HFFc6 (cell line): ENCODE measurements at regions not wholly inside any gene's neighbourhood (a gene's known extent, or its start where the extent isn't known, plus 50 kb on each side); places are given as distances from the start of the nearest gene placed in this dataset.
A peak's percentile ranks its signal among the peaks of the same experiment; 100 is the strongest.
"Not testable (repeated sequence)": the region's sequence is repeated elsewhere in the genome, so short reads cannot be mapped to it uniquely, and the experiment has no call there.

ENCODE experiments used
- DNase-seq: peaks from one replicate; pipeline ENCODE4 v3.0.0-alpha.2; 2018
- H3K27ac Mint-ChIP-seq: 2 replicates; pipeline ENCODE4 v1.8.0; 2020; ENCODE audit warnings: mild to moderate bottlenecking, mixed read lengths
- H3K27me3 Mint-ChIP-seq: 2 replicates; pipeline ENCODE4 v1.8.0; 2021; ENCODE audit warnings: mild to moderate bottlenecking, moderate library complexity, mixed read lengths; ENCODE audit not compliant: insufficient read depth
- H3K36me3 Mint-ChIP-seq: 2 replicates; pipeline ENCODE4 v1.8.0; 2021; ENCODE audit warnings: low read depth, mixed read lengths
- H3K4me1 Mint-ChIP-seq: 2 replicates; pipeline ENCODE4 v1.8.0; 2020; ENCODE audit warnings: low read depth, mixed read lengths
- H3K4me3 Mint-ChIP-seq: 2 replicates; pipeline ENCODE4 v1.8.0; 2020; ENCODE audit warnings: mild to moderate bottlenecking, moderate library complexity, mixed read lengths
- H3K9me3 Mint-ChIP-seq: 2 replicates; pipeline ENCODE4 v1.8.0; 2020; ENCODE audit warnings: mild to moderate bottlenecking, mixed read lengths
- CTCF ChIP-seq: fragments of 200-600 bp; sonication (generic); IDR thresholded peaks from 2 replicates; pipeline ENCODE4 v1.5.0; 2021; ENCODE audit warnings: antibody characterized with exemption, mild to moderate bottlenecking

GRCh38 chr10:84743483-84743882, 415.1 kb downstream of the CCSER2 start:
- Mint-ChIP-seq H3K4me1 (no peaks in the 10 kb centered on the region), H3K4me3 (no peak overlapping the region), H3K36me3 (no peaks in the 10 kb centered on the region), H3K27ac (no peak overlapping the region), H3K27me3 (no peaks in the 10 kb centered on the region; the same call in 1 of the 2 replicates), H3K9me3 (peaks cover 33% of the 10 kb centered on the region)
- no peak for DNase-seq
- peak; percentile 45; the same call in 1 of the 2 replicates for TF ChIP-seq CTCF

DNA sequence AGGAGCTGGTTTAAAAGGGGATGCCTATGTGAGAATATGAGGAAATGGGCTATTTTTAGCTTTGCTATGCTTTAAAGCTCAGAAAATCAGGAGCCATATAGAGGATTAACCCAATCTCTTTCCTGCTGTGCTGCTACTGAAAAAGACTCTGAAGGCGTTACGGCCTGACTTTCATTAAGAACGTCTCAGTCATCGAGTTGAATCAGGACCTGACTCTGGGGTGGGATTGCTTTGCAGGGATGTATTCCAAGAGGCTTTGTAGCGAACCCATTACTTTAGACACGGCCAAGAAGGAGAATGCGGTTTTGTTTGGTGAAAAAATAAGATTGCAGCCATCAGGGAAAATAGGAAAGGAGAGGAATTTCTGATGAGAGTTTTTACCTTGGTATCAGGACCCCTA, 426.9 kb downstream of the CCSER2 start:
- H3K4me3 Mint-ChIP-seq, result no peak overlapping the region
- H3K27ac Mint-ChIP-seq, result no peak overlapping the region
- H3K27me3 Mint-ChIP-seq, result no peaks in the 10 kb centered on the region
- peaks cover 25% of the 10 kb centered on the region; the same call in 1 of the 2 replicates for H3K9me3 Mint-ChIP-seq
- DNase-seq, result no peak
- no peak for TF ChIP-seq CTCF
- no peaks in the 10 kb centered on the region for H3K4me1 Mint-ChIP-seq
- no peaks in the 10 kb centered on the region for H3K36me3 Mint-ChIP-seq

DNA sequence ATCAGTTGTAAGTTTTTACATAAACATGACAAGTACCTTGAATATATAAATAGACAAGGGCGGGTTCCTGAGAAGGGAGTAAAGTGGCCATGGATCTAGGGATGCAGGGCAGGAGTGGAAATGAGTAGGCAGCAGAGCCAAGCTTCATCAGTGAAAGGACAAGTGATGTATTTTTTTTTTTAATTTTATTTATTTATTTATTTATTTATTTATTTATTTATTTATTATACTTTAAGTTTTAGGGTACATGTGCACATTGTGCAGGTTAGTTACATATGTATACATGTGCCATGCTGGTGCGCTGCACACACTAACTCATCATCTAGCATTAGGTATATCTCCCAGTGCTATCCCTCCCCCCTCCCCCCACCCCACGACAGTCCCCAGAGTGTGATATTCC, 428.3 kb downstream of the CCSER2 start:
- not testable (repeated sequence) for H3K4me1 Mint-ChIP-seq, H3K36me3 Mint-ChIP-seq, DNase-seq, H3K27ac Mint-ChIP-seq, H3K27me3 Mint-ChIP-seq, H3K4me3 Mint-ChIP-seq
- peaks cover 21% of the 10 kb centered on the region; the same call in 1 of the 2 replicates for H3K9me3 Mint-ChIP-seq

GRCh38 chr10:84761994-84762614, 433.7 kb downstream of the CCSER2 start:
- not testable (repeated sequence) for H3K27ac Mint-ChIP-seq, DNase-seq, H3K36me3 Mint-ChIP-seq, H3K4me1 Mint-ChIP-seq, H3K4me3 Mint-ChIP-seq, H3K27me3 Mint-ChIP-seq
- peaks cover 35% of the 10 kb centered on the region for H3K9me3 Mint-ChIP-seq

GRCh38 chr10:84762754-84763394, 434.5 kb downstream of the CCSER2 start:
- no peak for TF ChIP-seq CTCF
- H3K9me3 Mint-ChIP-seq, result peaks cover 41% of the 10 kb centered on the region
- peaks cover 2% of the 10 kb centered on the region; the same call in 1 of the 2 replicates for H3K27me3 Mint-ChIP-seq
- no peaks in the 10 kb centered on the region for H3K4me1 Mint-ChIP-seq
- no peak overlapping the region for H3K27ac Mint-ChIP-seq
- DNase-seq, result no peak
- no peaks in the 10 kb centered on the region for H3K36me3 Mint-ChIP-seq
- H3K4me3 Mint-ChIP-seq, result no peak overlapping the region

DNA sequence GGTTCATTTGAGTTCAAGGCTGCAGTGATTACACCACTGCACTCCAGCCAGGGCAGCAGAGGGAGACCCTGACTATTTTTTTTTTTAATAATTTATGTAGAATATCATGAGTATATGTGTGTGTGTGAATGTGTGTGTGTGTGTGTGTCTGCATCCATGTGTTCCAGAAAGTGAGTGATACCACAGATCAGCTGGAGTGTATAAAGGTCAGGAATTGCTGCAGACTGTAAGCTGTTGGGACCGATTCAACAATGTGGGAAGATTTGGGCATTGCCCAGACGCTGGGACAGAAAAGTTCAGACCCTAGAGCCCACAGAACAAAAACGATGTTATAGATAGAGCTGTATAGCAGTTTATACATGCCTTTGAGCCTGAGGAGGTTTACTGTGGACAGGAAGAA, 435.6 kb downstream of the CCSER2 start:
- Mint-ChIP-seq H3K27ac (no peak overlapping the region), H3K4me1 (no peaks in the 10 kb centered on the region), H3K9me3 (peaks cover 45% of the 10 kb centered on the region), H3K4me3 (no peak overlapping the region), H3K27me3 (peaks cover 2% of the 10 kb centered on the region), H3K36me3 (no peaks in the 10 kb centered on the region)
- no peak for TF ChIP-seq CTCF
- DNase-seq, result no peak
